Occipital lobe (tissue), 1 donor: ENCODE measurements at regions not wholly inside any gene's neighbourhood (a gene's known extent, or its start where the extent isn't known, plus 50 kb on each side); places are given as distances from the start of the nearest gene placed in this dataset.
"Not testable (repeated sequence)": the region's sequence is repeated elsewhere in the genome, so short reads cannot be mapped to it uniquely, and the experiment has no call there.

Experiments used
- DNase-seq: peaks from one replicate; lab custom pipeline; 2025; lab: John Stamatoyannopoulos, UW

GRCh38 chr5:40225147-40225546 is 454.6 kb upstream of the PTGER4 start:
- not testable (repeated sequence) for DNase-seq

- DNase-seq = no peak
Measured at GRCh38 chr5:40224421-40224820, 455.3 kb upstream of the PTGER4 start.

- DNase-seq = no peak
Measured at GRCh38 chr5:40223884-40224402, 455.8 kb upstream of the PTGER4 start.

DNA sequence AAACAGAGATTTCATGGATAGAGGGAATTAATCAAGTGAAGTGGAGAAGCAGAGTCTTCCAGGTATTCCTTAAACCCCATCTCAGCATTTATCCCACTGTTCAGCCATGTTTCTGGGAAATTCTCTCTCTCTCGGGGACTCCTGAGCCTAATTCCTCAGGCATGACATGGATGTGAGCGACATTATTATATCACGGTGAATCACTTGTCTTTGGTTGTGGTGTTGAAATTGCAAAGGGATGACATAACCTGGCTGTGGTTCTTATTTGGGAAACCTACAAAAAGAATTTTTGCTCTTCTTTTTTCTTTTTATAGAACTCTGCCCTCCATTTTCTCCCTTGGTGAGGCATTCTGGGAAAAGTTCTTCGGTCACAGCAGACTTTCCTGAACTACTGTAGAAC is 457.9 kb upstream of the PTGER4 start:
- no peak for DNase-seq

DNA sequence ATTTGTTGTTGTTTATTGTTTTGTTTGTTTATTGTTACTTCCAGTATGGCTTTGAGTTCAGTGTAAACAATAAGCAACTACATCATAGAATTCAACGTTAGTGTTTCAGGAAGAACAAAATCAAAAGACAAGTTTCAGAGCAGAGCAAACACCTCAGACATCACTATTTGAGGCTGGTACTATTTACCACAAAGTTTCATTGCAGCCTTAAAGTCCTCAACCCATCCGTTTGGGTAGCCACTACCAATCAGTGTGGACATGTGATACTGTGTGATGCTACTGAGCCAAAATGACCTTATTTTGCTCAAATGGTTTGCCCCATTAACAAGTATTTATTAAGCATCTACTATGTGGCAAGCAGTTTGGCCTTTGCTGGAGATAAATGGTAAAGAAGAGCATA is 458.5 kb upstream of the PTGER4 start:
- no peak for DNase-seq

DNA sequence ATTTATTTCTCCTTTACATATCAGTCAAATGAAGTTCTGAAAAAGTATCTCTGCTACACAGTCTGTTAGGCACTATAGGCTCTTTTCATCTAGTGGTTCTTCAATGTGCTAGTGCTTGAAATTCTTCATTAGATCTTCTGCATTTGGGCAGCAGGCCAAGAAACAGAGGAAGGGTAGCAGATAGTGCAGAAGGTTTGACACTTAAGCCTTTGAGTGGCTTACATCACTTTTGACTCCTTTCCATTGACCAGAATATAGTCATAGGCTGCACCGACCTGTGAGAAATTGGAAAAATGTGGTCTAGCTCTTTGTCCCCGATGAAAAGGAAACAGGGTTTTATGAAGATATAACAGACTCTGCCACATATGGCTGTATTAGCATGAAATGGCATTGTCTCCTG is 459.5 kb upstream of the PTGER4 start:
- no peak for DNase-seq

GRCh38 chr5:40217553-40217952 is 462.2 kb upstream of the PTGER4 start:
- DNase-seq = no peak

DNA sequence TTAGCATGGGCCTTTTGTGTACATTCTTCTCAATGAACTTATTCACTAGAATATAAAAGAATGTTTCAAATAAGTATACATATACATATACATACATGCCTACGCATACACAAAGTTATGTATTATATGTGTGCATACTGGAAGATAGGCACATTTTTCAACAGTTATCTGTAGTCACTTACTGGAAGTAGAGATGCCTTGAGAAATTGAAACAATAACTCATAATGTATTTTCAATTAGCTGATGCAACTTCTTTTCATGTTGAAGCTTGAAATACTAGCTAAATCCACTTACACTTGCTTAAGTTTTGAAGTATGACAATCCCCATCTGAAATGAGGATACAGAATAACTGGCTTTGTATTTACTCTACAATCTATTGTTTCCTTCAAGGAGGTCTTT is 469.0 kb upstream of the PTGER4 start:
- DNase-seq = no peak

DNA sequence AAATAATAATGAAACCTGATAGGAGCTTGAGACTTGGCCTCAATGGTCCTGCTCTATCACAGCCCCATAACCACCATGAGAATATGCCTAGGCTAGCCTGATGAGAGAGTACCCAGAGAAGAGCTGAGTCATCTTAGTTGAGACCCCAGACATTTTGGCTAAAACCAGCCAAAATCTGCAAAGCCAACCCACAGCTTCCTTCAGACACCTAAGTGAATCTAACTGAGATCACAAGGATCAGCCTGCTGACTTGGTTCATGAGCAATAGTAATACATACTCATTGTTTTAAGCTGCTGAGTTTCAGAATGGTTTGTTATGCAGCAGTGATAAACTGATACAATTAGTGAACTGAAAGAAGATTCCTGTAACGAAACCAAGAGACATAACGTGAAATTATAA is 473.7 kb upstream of the PTGER4 start:
- no peak for DNase-seq

DNA sequence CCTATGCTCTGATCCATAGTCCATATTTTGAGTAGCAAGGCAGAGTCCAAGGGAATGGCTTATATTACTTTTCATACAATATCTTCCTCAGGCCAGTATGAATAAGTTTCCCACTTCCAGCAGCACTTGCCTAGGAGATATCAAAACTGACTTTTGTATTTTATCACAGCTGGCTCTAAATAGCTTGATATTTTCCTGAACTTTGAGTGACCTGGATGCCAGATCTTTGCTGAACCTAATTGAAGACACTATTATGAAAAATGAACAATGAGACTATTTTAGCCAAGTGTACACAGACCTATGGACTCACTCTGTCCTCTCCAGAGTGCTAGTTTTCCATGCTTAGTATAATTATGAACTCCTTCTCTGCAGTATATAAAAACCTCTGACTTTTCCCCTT is 475.6 kb upstream of the PTGER4 start:
- no peak for DNase-seq

- DNase-seq = no peak
Measured at GRCh38 chr5:40202814-40203440, 476.8 kb upstream of the PTGER4 start.

- DNase-seq = no peak
Measured at GRCh38 chr5:40198736-40199135, 481.0 kb upstream of the PTGER4 start.

- DNase-seq = not testable (repeated sequence)
Measured at GRCh38 chr5:40195574-40195973, 484.1 kb upstream of the PTGER4 start.

DNA sequence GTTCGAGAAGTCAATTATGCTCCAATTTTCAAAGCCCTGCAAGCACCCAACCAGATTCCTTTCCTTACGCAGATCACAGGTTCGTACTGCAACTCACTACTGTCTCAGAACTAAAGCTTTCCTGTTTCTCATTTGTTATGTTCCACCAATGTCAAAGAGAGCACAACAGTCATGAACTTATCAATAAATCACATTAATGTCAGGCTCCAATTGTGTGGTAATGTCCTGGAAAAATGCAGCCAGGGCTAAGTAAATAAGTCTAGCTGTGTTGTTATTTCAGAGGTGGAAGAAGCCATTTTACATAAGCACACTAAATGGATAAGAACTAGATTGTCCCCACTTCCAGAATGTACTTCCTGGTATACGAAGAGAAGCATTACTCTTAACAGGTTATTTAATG is 488.6 kb upstream of the PTGER4 start:
- DNase-seq = no peak

DNA sequence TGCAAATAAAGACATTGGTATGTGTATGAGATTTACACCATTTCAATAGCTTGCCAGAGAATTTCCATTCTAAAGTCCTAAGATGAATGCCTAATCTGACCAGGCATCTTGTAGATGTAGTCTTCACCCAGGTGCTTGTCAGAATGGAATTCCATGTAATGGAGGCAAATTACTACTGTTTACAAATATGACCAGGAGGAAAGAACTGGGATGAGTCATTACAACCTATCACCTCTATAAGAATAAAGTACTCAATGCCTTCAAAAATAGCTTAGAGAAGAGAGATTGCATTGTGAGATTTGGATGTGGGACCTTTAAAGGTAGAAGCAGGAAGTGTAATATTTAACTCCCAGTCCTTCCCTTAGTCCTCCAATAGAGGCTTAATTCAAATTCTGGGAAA is 507.0 kb upstream of the PTGER4 start:
- no peak for DNase-seq

GRCh38 chr5:40171971-40172370 is 507.7 kb upstream of the PTGER4 start:
- DNase-seq = no peak

- DNase-seq = no peak
Measured at GRCh38 chr5:40167283-40167682, 512.4 kb upstream of the PTGER4 start.

- DNase-seq = no peak
Measured at GRCh38 chr5:40166802-40167201, 512.9 kb upstream of the PTGER4 start.

DNA sequence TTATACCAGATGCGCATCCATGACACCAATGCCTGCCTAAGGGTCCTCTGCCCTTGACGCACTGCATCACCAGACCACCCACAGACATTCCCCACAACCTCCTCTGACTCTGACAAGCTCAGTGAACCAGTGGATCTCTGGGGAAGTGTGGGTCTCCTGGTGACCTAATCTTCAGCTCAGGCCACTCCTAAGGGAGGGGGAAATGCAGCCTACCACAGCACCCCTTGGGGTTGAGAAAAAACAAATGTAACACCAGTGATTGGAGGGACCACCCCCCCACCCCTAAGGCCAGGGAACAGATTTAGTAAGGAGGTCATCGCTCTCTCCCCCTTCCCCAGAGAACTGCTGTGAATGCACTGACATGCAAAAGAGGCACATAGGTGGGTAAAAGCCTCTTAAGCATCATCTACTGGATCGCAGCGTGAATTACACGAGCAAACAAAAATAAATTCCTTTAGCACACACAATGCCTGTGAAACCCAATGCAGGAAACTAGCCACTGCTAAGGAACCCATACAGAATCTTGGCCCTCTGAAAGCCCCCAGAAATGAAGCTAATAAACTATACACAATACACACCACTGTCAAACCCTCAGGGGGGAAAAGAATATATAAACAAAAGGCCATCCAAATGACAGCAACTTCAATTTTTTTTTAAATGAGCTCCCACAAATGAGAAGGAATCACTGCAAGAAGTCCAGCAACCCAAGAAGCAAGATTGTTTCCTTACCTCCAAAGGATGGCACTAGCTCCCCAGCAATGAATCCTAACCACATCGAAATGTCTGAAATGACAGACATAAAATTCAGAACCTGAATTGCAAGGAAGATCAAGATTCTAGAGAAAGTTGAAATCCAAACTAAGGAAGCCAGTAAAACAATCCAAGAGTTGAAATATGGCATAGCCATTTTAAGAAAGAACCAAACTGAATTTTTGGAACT is 513.7 kb upstream of the PTGER4 start:
- DNase-seq = no peak

- no peak for DNase-seq
Measured at GRCh38 chr5:40165106-40165788, 514.5 kb upstream of the PTGER4 start.

DNA sequence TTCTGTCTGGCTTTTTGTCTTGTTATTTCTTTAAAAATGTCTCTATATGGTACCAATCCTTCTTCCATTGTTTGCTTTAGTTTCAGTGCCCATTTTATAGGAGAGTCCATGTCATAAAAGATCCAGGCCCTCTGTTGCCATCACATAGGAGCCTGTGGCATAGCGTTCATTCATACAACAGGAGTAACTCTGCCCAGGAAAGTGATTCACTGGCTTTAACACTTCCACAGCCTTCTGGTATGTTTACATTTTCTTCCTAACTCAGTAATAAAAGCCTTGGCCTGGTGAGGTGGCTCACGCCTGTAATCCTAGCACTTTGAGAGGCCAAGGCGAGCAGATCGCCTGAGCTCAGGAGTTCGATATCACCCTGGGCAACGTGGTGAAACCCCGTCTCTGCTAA is 519.3 kb upstream of the PTGER4 start:
- DNase-seq = no peak

GRCh38 chr5:40154194-40154593 is 525.5 kb upstream of the PTGER4 start:
- DNase-seq = no peak
